NCI-H82 treated with DMSO at 0.1 percent for 48 hours (cell line): ENCODE measurements at regions not wholly inside any gene's neighbourhood (a gene's known extent, or its start where the extent isn't known, plus 50 kb on each side); places are given as distances from the start of the nearest gene placed in this dataset.
"Not testable (repeated sequence)": the region's sequence is repeated elsewhere in the genome, so short reads cannot be mapped to it uniquely, and the experiment has no call there.

Experiments used
- DNase-seq: peaks from one replicate; lab custom pipeline; 2025; ENCODE audit not compliant: unreplicated experiment; lab: John Stamatoyannopoulos, UW

DNA sequence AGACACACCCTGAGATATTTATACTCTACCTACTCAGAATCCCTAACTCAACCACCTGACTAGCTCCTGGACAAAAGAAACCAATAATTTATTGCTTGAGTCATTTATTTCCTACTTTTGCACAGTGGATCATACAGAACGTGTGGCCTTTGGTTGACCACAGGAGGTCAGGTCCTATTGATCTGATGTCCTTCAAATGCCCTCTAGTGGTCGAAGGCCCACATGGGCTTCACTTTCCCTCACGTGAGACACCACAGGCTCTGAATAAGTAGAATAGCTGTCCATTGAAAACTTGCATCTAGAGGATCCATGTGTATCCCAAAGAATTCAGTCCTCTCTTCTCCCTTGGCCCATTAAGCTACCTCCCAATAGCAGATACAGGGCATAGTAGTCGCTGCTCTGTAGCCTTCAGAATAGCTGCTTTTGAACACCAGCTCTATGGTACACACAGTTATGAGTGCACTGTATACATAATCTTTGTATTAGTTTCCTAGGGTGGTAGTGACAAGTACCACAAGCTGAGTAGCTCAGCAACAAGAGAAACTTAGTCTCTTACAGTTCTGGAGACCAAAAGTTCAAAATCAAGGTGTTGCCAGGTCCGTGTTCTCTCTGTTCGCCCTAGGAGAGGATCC lies 177.6 kb upstream of the SMARCA2 start:
- no peak for DNase-seq

DNA sequence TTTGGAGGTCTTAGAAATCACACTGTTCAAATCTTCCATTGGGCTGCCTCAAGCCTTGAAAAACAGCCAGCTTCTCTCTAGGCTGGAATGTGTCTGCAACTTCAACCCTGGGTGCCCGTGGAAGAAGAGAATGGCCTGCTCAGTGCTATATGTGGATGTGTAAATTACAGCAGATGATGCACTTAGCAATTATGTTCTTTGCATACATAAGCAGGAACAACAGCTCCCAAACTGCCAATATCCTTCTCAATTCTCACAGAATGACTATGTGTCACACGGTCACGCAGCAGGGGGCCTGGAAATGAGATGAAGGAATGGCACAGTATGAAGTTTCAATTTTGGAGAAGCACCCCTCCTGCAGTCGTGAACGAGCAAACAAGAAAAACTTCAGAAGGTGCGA lies 175.2 kb upstream of the SMARCA2 start:
- DNase-seq, result no peak

DNA sequence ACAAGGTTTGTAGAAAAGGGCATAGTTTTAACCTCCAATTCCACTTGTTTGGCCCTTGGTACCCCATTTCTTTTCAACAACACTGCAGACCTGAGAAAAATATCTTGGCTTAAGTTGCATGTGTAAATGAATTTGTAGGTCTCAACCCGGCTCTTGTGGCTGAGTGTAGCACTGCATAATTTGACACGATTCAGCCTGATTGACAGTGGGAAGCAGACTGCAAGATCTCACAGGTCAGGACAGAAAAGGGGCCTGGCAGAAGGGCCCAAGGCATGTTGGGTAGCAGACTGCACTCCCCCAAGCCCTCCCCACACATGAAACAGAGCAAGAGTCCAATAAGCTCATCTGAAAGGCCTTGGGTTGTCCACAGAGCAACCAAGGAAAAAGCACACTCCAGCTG lies 169.7 kb upstream of the SMARCA2 start:
- no peak for DNase-seq

DNA sequence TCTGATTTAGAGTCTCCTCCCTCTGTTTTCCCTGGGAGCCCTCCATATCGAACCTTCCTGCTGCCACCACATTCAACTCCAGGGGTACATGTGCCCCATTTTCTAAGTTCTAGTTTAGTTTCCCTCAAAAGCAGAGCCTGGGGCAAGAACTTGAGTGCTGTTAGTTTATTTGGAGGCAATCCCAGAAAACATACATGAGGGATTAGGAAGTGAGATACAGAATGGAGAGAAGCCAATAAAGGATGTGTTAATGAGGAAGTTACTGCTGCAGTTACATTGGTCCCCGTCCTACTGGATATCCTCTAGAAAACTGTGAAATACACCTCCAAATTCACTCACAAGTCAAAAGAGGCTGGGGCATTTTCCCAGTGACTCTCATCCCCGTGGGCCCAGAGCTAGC lies 159.4 kb upstream of the SMARCA2 start:
- no peak for DNase-seq

DNA sequence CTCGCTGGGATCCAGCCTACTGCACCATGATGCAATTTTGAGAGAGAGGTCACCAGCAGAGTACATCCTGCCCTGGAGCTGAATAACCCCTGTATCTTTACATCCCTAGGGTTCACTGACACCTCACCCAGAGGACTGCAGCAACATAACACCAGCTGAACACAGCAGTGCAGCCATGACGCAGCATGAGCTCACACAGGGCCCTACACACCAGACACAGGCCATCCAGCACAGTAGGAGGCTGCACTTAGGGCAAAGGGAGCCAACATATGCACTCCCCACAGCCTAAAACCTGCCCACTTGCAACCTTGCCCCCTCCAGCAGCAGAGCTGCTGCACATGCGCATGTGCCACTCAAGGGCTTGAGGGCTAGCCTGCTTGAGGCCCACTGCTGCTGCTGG lies 157.3 kb upstream of the SMARCA2 start:
- DNase-seq, result no peak

DNA sequence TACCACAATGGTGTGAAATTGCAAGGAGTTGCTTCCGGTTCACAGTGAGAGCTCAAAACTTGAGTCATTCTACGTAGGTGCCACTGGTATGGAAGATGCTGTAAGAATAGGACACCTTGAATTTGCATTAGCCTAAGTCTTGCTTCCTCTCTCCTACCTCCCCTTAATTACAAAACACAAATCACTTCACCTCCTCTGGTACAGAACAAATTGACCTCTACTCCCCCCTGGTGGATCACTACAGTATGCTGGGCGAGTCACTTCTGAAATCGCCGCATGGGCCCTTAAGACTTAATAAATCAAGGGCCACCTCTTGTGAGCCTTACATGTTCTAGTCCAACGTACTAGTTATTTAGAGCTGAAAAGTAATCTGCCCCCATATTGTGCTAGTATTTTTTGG lies 145.3 kb upstream of the SMARCA2 start:
- peak; percentile 3 for DNase-seq

DNA sequence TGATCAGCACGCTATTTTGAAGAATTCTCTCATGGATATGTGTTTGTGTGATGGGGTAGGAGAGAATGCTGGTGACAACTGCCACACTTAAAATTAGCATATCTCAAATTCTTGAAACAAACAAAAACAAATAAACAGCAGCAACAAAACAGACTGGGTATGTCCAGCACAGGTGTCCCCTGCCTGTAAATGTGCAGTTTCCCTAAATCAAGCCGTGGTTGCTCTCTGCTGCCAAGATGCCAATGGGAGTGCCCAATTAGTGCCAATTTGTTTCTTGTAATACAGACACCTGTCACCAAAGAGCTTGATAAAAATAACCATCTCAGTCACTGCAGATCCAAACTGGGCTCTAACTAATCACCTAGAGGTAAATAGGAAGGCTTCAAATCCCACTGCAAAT lies 144.2 kb upstream of the SMARCA2 start:
- DNase-seq, result no peak

DNA sequence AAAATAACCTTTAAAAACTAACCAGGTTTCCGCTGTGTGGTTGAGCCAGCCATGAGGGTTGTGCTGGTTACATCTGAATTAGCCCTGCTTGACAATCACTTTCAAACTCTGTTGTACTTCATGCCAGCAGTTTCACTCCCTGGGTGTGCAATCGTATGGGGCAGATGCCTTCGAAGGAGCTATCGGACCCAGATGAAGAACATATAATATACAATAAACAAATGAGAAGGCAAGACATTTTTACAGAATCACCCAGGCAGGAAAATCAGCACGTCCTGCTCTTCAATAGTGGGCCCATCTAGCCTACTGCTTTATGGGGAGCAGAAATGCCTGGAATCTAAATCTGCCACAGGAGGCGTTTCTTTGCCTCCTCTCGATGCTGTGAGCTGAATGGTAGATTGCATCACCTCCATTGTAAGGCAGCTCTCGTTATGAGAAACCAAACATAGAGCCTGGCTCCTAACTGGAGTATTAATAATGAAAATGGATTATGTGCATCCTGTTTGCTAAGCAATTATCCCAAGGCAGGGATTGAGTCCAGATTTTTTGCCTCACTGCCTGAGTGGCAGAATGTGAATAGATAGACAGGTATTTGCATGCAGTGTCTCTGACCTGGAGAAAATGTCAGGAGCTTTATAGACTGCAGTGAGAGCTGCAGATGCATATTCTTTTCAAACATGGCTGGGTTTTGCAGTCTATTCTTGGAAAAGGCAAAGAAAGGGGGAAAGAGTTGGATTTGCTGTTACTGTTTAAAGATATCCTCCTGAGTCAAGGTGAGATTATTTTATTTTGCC lies 143.3 kb upstream of the SMARCA2 start:
- no peak for DNase-seq

DNA sequence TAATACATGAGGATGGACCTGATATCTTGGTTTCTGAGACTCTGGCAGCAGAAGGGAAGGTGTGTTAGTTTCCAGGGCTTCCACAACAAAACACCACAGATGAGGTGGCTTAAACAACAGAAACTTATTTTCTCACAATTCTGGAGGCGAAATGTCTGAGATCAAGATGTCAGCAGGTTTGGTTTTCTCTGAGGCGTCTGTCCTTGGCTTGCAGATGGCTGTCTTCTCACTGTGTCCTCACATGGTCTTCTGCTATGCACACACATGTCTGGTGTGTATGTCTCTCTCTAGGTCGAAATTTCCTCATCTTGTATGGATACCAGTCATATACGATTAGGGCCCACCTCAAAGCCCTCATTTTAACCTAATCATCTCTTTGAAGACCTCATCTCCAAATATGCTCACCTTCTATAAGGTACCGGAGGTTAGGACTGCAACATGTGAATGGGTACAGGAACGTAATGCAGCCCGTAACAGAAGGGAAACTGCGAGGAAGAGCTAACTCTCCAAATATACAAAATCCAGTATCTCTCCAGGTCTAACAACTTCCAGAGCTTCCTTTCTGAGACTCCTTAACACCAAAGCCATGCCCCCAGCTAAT lies 139.8 kb upstream of the SMARCA2 start:
- no peak for DNase-seq

DNA sequence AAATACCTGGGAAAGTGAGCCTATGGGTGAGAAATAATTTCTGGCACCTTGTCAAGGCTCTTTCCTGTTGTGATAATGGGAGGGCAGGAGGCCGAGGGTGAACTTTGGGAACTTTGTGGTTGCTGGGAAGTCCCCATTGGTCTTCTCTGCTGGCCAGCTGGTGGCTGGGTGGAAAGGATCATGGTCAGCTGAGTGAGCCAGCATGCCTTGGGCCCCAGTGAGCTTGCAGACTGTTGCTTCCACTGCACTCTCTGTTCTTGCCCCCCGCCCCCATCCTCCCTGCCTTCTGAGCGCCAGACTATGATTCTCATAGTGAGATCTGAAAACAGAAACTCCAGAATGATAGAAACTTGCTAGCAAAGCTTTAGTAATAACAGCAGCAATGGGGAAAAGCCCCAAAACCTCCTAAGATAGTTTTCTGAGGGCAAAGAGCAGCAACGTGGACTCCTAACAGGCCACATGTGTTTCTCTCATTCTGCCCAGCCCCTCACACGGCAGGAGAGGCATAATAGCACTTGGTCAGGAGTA lies 139.2 kb upstream of the SMARCA2 start:
- DNase-seq, result no peak

DNA sequence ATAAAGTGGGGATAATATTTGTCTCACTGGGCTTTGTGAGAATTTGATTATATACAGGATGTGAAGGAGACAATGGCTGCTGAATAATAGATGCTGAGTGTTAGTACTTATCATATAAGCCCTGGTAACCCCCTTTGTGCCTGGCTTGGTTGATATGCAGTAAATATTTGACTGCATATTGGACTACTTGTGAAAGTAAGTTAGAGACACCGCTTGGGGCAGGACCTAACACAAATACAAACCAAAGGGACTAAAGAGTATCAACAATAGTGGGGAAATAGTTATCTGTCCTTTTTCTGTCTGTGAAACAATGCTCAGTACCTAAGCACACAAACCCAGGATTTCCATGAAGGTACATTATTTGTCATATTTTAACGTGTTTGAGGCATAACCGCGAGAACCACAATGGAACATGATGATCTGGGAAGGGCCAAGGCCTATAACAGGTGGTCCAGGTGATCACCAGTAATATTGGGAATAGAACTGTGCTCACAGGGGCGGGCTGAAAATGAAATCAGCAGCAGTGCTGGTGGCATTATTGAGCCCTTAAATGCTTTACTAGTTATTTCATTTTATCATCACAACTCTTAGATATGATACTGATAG lies 138.2 kb upstream of the SMARCA2 start:
- DNase-seq, result no peak

DNA sequence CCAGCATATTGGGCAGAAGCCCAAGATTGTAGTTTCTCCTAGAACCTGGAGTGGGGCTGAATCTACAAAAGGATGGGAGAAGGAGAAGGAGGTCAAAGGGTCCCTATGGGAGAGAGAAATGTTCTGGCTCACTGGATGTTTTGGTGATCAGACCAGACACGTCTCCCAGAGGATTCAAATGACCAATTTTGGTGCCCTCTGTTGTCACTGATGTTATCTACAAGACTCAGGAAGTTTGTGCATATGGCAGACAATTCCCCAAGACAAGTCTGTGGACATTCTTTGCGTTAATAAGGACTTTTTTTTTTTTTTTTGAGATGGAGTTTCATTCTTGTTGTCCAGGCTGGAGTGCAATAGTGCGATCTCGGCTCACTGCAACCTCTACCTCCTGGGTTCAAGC lies 137.2 kb upstream of the SMARCA2 start:
- no peak for DNase-seq

DNA sequence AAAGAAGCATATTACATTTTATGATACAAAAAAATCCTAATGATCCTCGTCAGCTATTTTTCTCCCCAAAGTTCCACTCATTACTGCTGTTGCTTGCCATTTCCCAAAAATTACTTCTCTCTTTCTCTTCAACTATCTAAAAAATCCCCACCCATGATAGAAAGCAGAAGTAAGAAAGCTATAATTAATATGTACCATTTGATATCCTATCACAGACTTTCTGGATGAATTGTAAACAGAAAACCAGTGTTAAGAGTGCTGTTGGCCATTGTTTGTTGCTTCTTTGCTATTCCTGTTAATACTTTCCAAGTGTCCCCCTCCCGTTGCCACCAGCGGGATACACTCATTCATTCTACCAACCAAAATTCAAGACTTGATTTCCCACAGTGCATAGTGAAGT lies 136.3 kb upstream of the SMARCA2 start:
- DNase-seq, result no peak

DNA sequence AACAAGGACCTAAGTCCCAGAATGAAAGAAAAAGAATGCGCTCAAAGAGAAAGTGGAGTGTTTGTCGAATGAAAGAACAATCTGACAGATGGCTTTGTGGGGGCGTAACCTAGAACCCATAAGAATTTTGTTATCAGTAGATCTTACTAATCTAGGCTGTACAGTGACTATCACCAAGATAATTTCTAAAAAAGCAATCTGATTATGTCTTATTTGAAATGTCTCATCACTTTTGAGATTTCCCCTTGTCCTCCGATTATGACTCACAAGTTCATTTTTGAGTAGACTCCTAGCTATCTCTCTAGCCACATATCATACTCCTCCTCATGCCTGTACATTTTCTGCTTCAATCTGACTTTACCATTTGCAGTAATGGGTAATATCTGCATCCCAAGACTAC lies 135.6 kb upstream of the SMARCA2 start:
- DNase-seq, result no peak

DNA sequence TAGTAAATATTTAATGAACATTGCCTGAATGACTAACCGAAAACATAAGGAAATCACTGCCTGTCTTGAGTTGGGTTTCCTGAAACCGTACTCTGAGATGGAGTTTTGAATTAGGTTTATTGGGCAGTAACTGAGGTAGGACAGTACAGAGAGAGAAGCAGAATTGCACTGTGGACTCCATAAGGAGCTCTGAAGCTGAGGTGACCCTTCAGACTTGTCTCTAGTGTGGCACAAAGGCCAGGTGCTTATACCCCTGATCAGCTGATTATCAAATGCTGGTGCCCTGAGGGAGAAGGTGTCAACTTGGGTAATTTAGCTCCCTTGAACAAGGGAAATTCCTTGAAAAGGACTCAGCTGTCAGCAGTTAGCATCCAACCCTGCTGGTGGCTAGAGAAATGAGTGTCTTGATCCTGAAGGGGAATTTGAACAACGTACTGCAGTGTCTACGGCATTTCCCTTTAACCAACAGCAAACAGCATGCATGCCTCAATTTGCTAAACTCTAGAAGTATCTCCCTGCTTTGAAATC lies 135.0 kb upstream of the SMARCA2 start:
- DNase-seq, result no peak

DNA sequence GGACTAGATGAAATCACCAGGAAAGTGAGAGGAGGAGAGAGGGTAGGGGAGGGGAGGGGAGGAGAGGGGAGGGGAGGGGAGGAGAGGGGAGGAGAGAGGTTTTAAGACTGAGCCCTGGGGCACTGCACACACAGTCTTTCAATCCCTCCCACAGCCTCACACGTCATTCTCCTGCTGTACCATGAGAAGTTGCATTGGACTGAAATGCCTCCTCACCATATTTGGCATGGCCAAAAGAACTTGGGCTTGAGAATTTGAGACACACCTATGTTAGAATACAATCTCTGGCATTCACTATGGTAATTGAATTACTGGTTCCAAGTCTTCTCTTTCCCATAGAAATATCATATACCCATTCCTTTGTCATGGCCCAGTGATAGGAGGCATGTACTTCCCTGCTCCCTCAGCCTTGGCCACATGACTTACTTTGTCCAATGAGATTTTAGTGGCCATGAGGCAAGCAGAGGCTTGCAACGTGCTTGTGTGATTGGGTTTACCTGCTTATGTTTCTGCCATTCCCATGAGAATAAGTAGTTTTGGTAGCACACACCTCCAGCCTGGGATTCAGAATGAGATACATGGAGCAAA lies 133.3 kb upstream of the SMARCA2 start:
- no peak for DNase-seq

DNA sequence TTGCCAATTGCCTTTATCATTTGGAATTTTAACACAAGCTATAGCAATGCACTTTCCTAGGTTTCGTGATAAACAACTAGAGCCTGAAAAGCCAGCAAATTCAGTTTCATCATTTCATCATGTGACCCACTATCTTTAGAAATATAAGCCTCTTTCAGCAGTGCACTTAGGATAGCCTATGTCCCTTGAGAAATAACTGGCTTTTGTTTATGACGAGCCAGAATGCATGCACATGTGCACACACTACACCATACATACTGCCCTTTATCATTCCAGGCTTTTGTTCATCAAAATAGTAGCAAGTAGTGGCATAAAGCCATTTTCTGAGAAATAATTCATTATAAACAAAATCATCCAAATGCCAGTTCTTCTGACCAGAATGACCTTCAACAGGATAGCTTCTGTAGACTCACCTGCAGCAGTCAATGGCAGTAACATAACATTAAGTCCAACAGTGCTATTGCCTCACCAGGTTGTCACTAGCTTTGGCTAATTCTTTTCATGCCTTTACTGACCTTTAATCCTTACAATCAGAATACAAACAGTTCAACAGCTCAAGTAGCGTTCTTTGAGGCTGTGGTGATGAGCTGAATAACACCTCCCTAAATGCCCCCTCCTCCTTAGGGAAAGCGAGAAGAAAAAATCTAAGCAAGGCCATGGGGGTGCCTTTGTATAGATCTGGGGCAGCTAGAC lies 132.3 kb upstream of the SMARCA2 start:
- DNase-seq, result no peak

DNA sequence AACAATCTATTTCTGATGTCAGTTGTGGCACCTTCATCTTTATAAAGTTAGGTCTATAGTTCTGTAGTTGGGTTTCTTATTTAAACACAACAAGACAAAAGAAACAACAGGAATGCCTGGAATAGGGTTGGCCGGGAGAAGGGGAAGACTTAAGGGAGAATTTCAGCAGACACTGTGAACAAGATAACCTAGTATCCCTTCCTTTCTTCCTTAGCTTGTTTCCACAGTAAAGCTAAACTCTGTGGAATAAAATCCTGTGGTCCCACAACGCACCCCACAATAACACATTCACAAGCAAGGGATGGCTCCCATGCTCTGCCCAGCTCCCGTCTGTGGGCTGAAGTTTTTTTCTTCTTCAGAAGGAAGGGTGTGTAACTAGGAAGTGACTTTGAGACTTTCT lies 124.9 kb upstream of the SMARCA2 start:
- no peak for DNase-seq

DNA sequence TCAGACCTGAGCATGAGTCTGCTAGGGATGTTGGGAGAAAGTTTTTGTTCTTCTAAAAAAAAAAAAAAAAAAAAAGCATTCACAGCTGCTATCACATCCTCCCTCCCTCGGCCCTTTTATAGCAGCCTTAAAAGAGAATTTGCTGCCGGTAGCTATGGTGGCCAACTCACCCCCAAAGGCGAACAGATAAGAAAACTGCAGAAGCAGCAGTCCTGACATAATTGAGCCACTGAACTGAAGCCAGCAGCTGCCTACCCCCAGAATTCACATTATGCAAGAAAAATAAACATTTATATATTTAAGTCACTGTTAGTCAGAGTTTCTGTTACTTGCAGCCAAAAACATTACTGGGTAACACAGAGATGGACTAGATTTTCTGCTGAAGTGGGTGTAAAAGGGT lies 124.3 kb upstream of the SMARCA2 start:
- DNase-seq, result no peak

DNA sequence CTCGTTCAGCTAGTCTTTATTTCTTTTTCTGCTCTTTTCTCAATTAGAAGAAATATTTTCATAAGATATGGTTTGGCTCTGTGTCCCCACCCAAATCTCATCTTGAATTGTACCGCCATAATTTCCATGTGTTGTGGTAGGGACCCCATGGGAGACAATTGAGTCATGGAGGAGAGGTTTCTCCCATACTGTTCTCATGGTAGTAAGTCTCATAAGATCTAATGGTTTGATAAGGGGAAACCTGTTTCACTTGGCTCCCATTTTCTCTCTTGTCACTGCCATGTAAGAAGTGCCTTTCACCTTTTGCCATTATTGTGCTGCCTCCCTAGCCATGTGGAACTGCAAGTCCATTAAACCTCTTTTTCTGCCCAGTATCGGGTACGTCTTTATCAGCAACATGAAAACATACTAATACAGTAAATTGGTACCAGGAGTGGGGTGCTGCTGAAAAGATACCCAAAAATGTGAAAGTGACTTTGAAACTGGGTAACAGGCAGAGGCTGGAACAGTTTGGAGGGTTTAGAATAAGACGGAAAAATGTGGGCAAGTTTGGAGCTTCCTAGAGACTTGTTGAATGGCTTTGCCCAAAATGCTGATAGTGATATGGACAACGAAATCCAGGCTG lies 112.0 kb upstream of the SMARCA2 start:
- DNase-seq, result not testable (repeated sequence)
